ENCODE measurements at regions not wholly inside any gene's neighbourhood (a gene's known extent, or its start where the extent isn't known, plus 50 kb on each side); places are given as distances from the start of the nearest gene placed in this dataset.

GRCh38 chr21:31573217-31573616 is 86.3 kb upstream of the SOD1 start:
- no peak for DNase-seq
- H3K9ac ChIP-seq (ENCODE audit: insufficient read depth, low read length, poor library complexity, severe bottlenecking): no peak overlapping the region
- H3K9me3 Mint-ChIP-seq: peaks cover 0 to 11% (median 10%) of the 10 kb centered on the region in 7 donors
- TF ChIP-seq, protein P1, sequence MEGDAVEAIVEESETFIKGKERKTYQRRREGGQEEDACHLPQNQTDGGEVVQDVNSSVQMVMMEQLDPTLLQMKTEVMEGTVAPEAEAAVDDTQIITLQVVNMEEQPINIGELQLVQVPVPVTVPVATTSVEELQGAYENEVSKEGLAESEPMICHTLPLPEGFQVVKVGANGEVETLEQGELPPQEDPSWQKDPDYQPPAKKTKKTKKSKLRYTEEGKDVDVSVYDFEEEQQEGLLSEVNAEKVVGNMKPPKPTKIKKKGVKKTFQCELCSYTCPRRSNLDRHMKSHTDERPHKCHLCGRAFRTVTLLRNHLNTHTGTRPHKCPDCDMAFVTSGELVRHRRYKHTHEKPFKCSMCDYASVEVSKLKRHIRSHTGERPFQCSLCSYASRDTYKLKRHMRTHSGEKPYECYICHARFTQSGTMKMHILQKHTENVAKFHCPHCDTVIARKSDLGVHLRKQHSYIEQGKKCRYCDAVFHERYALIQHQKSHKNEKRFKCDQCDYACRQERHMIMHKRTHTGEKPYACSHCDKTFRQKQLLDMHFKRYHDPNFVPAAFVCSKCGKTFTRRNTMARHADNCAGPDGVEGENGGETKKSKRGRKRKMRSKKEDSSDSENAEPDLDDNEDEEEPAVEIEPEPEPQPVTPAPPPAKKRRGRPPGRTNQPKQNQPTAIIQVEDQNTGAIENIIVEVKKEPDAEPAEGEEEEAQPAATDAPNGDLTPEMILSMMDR (IDR thresholded peaks at IDR 0.05): no peak
- H3K4me2 ChIP-seq (replicated peaks; ENCODE audit: extremely low read depth, low read length, poor library complexity, severe bottlenecking): no peak overlapping the region
- H3K27me3 ChIP-seq (ENCODE audit: control insufficient read depth in 2 of 2, insufficient read depth in 2 of 2, low read length in 2 of 2): no peaks in the 10 kb centered on the region
- no peaks in the 10 kb centered on the region for H3K79me2 ChIP-seq (ENCODE audit: insufficient read depth, low read length)
- intact Hi-C loops (cut with micrococcal nuclease): no loop called here
- no peaks in the 10 kb centered on the region for H3K36me3 Mint-ChIP-seq
- no peak overlapping the region for H2AFZ ChIP-seq (ENCODE audit: insufficient read depth, low read depth, low read length, poor library complexity, severe bottlenecking)
- no CpG with 5 or more reads among the region's 2 CpGs for WGBS (ENCODE audit: insufficient coverage)
- no peaks in the 10 kb centered on the region for H4K20me1 ChIP-seq (ENCODE audit: insufficient read depth, low read length)
- no peaks in the 10 kb centered on the region for H3K36me3 ChIP-seq (replicated peaks in 1 of 2; ENCODE audit: control insufficient read depth in 1 of 2, insufficient read depth in 2 of 2, low read length in 2 of 2)
- peaks cover 3 to 5% of the 10 kb centered on the region in 2 donors for H3K9me3 ChIP-seq (replicated peaks in 1 of 2; ENCODE audit: control insufficient read depth in 1 of 2, insufficient read depth in 1 of 2, low read length in 2 of 2)
- H3K4me1 ChIP-seq (ENCODE audit: control insufficient read depth in 1 of 2, insufficient read depth in 2 of 2, low read length in 2 of 2): peaks cover 9 to 12% of the 10 kb centered on the region in 2 donors
- peaks cover 0 to 6% (median 0%) of the 10 kb centered on the region in 3 donors for H3K27me3 Mint-ChIP-seq (ENCODE audit: low read depth in 3 of 3)
- no peak overlapping the region for H3K27ac ChIP-seq (ENCODE audit: low read depth in 1 of 2, low read length in 2 of 2)
- H3K4me3 Mint-ChIP-seq: no peak overlapping the region
- no peak overlapping the region for H3K4me3 ChIP-seq (replicated peaks in 1 of 3; ENCODE audit: low read depth in 2 of 3, low read length in 3 of 3)
- no peak overlapping the region for H3K27ac Mint-ChIP-seq
- peaks cover 17% of the 10 kb centered on the region for H3K4me1 Mint-ChIP-seq

GRCh38 chr21:31571879-31572278 is 87.6 kb upstream of the SOD1 start:
- Mint-ChIP-seq H3K4me3 (no peak overlapping the region), H3K27ac (no peak overlapping the region), H3K36me3 (no peaks in the 10 kb centered on the region), H3K9me3 (peaks cover 0 to 11% (median 10%) of the 10 kb centered on the region in 7 donors), H3K4me1 (peaks cover 7% of the 10 kb centered on the region), H3K27me3 (ENCODE audit: low read depth in 3 of 3) (peaks cover 0 to 6% (median 0%) of the 10 kb centered on the region in 3 donors)
- Histone ChIP-seq H3K36me3 (replicated peaks in 1 of 2; ENCODE audit: control insufficient read depth in 1 of 2, insufficient read depth in 2 of 2, low read length in 2 of 2) (no peaks in the 10 kb centered on the region), H3K4me2 (replicated peaks; ENCODE audit: extremely low read depth, low read length, poor library complexity, severe bottlenecking) (no peak overlapping the region), H3K27ac (ENCODE audit: low read depth in 1 of 2, low read length in 2 of 2) (no peak overlapping the region), H3K27me3 (ENCODE audit: control insufficient read depth in 2 of 2, insufficient read depth in 2 of 2, low read length in 2 of 2) (no peaks in the 10 kb centered on the region), H2AFZ (ENCODE audit: insufficient read depth, low read depth, low read length, poor library complexity, severe bottlenecking) (no peak overlapping the region), H3K9ac (ENCODE audit: insufficient read depth, low read length, poor library complexity, severe bottlenecking) (no peak overlapping the region), H3K4me1 (ENCODE audit: control insufficient read depth in 1 of 2, insufficient read depth in 2 of 2, low read length in 2 of 2) (peaks cover under 1 to 2% of the 10 kb centered on the region in 2 donors), H3K9me3 (replicated peaks in 1 of 2; ENCODE audit: control insufficient read depth in 1 of 2, insufficient read depth in 1 of 2, low read length in 2 of 2) (peaks cover 3 to 5% of the 10 kb centered on the region in 2 donors), H3K4me3 (replicated peaks in 1 of 3; ENCODE audit: low read depth in 2 of 3, low read length in 3 of 3) (no peak overlapping the region), H3K79me2 (ENCODE audit: insufficient read depth, low read length) (no peaks in the 10 kb centered on the region), H4K20me1 (ENCODE audit: insufficient read depth, low read length) (no peaks in the 10 kb centered on the region)
- TF ChIP-seq, protein P1 (IDR thresholded peaks at IDR 0.05): no peak
- no peak for DNase-seq
- intact Hi-C loops (cut with micrococcal nuclease): no loop called here
- no CpG with 5 or more reads among the region's 4 CpGs for WGBS (ENCODE audit: insufficient coverage)

Measured in CD14-positive monocyte (primary cell).